ENCODE measurements at regions not wholly inside any gene's neighbourhood (a gene's known extent, or its start where the extent isn't known, plus 50 kb on each side); places are given as distances from the start of the nearest gene placed in this dataset.

GRCh38 chr14:82445810-82446570, 912.3 kb upstream of the SEL1L start:
- H3K36me3 Mint-ChIP-seq = no peaks in the 10 kb centered on the region
- no peak overlapping the region for H3K4me3 Mint-ChIP-seq
- peaks cover 0 to 2% (median 0%) of the 10 kb centered on the region in 3 donors for H3K27me3 Mint-ChIP-seq (ENCODE audit: low read depth in 3 of 3)
- H3K9me3 Mint-ChIP-seq = peaks cover 0 to 4% (median 0%) of the 10 kb centered on the region in 7 donors
- H3K27ac ChIP-seq (ENCODE audit: low read depth in 1 of 2, low read length in 2 of 2) = no peak overlapping the region
- H3K4me3 ChIP-seq (replicated peaks in 1 of 3; ENCODE audit: low read depth in 2 of 3, low read length in 3 of 3) = no peak overlapping the region
- H3K79me2 ChIP-seq (ENCODE audit: insufficient read depth, low read length) = no peaks in the 10 kb centered on the region
- TF ChIP-seq, protein P1, sequence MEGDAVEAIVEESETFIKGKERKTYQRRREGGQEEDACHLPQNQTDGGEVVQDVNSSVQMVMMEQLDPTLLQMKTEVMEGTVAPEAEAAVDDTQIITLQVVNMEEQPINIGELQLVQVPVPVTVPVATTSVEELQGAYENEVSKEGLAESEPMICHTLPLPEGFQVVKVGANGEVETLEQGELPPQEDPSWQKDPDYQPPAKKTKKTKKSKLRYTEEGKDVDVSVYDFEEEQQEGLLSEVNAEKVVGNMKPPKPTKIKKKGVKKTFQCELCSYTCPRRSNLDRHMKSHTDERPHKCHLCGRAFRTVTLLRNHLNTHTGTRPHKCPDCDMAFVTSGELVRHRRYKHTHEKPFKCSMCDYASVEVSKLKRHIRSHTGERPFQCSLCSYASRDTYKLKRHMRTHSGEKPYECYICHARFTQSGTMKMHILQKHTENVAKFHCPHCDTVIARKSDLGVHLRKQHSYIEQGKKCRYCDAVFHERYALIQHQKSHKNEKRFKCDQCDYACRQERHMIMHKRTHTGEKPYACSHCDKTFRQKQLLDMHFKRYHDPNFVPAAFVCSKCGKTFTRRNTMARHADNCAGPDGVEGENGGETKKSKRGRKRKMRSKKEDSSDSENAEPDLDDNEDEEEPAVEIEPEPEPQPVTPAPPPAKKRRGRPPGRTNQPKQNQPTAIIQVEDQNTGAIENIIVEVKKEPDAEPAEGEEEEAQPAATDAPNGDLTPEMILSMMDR (IDR thresholded peaks at IDR 0.05) = no peak
- H4K20me1 ChIP-seq (ENCODE audit: insufficient read depth, low read length) = no peaks in the 10 kb centered on the region
- intact Hi-C loops (cut with micrococcal nuclease) = no loop called here
- no peaks in the 10 kb centered on the region for H3K4me1 Mint-ChIP-seq
- no peak for DNase-seq
- H3K9me3 ChIP-seq (replicated peaks in 1 of 2; ENCODE audit: control insufficient read depth in 1 of 2, insufficient read depth in 1 of 2, low read length in 2 of 2) = peaks cover 0 to 4% of the 10 kb centered on the region in 2 donors
- WGBS (ENCODE audit: insufficient coverage) = no CpG with 5 or more reads among the region's 5 CpGs
- H2AFZ ChIP-seq (ENCODE audit: insufficient read depth, low read depth, low read length, poor library complexity, severe bottlenecking) = no peak overlapping the region
- H3K36me3 ChIP-seq (replicated peaks in 1 of 2; ENCODE audit: control insufficient read depth in 1 of 2, insufficient read depth in 2 of 2, low read length in 2 of 2) = no peaks in the 10 kb centered on the region
- no peaks in the 10 kb centered on the region for H3K27me3 ChIP-seq (ENCODE audit: control insufficient read depth in 2 of 2, insufficient read depth in 2 of 2, low read length in 2 of 2)
- H3K27ac Mint-ChIP-seq = no peak overlapping the region
- no peaks in the 10 kb centered on the region for H3K4me1 ChIP-seq (ENCODE audit: control insufficient read depth in 1 of 2, insufficient read depth in 2 of 2, low read length in 2 of 2)
- H3K9ac ChIP-seq (ENCODE audit: insufficient read depth, low read length, poor library complexity, severe bottlenecking) = no peak overlapping the region
- no peak overlapping the region for H3K4me2 ChIP-seq (replicated peaks; ENCODE audit: extremely low read depth, low read length, poor library complexity, severe bottlenecking)

- no peaks in the 10 kb centered on the region for H3K79me2 ChIP-seq (ENCODE audit: insufficient read depth, low read length)
- no peak overlapping the region for H3K9ac ChIP-seq (ENCODE audit: insufficient read depth, low read length, poor library complexity, severe bottlenecking)
- WGBS (ENCODE audit: insufficient coverage) = no CpG with 5 or more reads among the region's 3 CpGs
- no peak for DNase-seq
- H4K20me1 ChIP-seq (ENCODE audit: insufficient read depth, low read length) = no peaks in the 10 kb centered on the region
- H3K9me3 ChIP-seq (replicated peaks in 1 of 2; ENCODE audit: control insufficient read depth in 1 of 2, insufficient read depth in 1 of 2, low read length in 2 of 2) = peaks cover 0 to 4% of the 10 kb centered on the region in 2 donors
- no peak overlapping the region for H3K4me3 ChIP-seq (replicated peaks in 1 of 3; ENCODE audit: low read depth in 2 of 3, low read length in 3 of 3)
- Mint-ChIP-seq H3K4me1 (no peaks in the 10 kb centered on the region), H3K9me3 (peaks cover 0 to 1% (median 0%) of the 10 kb centered on the region in 7 donors), H3K36me3 (no peaks in the 10 kb centered on the region), H3K27me3 (ENCODE audit: low read depth in 3 of 3) (peaks cover 0 to 2% (median 0%) of the 10 kb centered on the region in 3 donors), H3K4me3 (no peak overlapping the region), H3K27ac (no peak overlapping the region)
- no peaks in the 10 kb centered on the region for H3K36me3 ChIP-seq (replicated peaks in 1 of 2; ENCODE audit: control insufficient read depth in 1 of 2, insufficient read depth in 2 of 2, low read length in 2 of 2)
- intact Hi-C loops (cut with micrococcal nuclease) = no loop called here
- H3K4me2 ChIP-seq (replicated peaks; ENCODE audit: extremely low read depth, low read length, poor library complexity, severe bottlenecking) = no peak overlapping the region
- no peak overlapping the region for H3K27ac ChIP-seq (ENCODE audit: low read depth in 1 of 2, low read length in 2 of 2)
- no peaks in the 10 kb centered on the region for H3K27me3 ChIP-seq (ENCODE audit: control insufficient read depth in 2 of 2, insufficient read depth in 2 of 2, low read length in 2 of 2)
- TF ChIP-seq, protein P1 (IDR thresholded peaks at IDR 0.05) = no peak
- no peak overlapping the region for H2AFZ ChIP-seq (ENCODE audit: insufficient read depth, low read depth, low read length, poor library complexity, severe bottlenecking)
- H3K4me1 ChIP-seq (ENCODE audit: control insufficient read depth in 1 of 2, insufficient read depth in 2 of 2, low read length in 2 of 2) = no peaks in the 10 kb centered on the region
Measured at GRCh38 chr14:82447586-82447985, 913.9 kb upstream of the SEL1L start.

Measured in CD14-positive monocyte (primary cell).